Fibroblast of skin of left quadriceps (primary cell): ENCODE measurements at regions not wholly inside any gene's neighbourhood (a gene's known extent, or its start where the extent isn't known, plus 50 kb on each side); places are given as distances from the start of the nearest gene placed in this dataset.

Experiments
- DNase-seq, 2 experiments: peaks; one replicate each; pipeline ENCODE4 v3.0.0-alpha.2; 2013; ENCODE audit warnings: low read depth in 2 of 2

DNA sequence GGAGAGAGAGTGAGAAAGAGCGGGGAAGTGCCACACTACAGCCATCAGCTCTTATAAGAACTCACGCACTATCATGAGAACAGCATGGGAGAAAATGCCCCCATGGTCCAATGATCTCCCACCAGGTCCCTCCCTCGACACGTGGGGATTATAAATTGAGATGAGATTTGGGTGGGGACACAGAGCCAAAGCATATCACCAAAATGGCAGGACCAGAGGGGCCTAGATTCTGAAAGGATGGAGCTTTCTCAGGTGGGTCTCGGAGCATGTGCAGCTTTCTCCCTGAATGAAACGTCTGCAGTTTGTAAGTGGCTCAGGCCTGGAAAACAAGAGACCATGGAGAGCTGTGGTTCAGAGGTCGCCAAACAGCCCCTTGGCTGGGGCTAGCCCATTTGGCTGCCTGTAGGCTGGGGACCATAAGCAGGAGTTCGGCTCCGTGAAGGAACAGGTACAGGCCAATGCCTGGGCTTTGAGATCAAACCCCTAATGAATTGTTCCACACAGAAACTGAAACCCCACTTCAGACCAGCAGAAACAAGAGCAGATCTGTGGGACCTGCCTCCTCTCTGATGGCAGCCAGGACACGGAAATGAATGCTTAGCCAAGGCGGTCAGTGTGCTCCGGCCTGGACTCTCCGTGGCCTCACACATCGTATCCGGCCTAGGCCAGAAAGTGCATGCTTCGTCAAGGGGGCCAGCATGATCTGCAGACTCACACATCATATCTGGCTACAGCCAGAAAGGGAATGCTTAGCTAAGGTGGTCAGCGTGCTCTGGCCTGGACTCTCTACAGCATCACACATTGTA lies 111.2 kb upstream of the TMEM18 start:
- DNase-seq, result no peak

DNA sequence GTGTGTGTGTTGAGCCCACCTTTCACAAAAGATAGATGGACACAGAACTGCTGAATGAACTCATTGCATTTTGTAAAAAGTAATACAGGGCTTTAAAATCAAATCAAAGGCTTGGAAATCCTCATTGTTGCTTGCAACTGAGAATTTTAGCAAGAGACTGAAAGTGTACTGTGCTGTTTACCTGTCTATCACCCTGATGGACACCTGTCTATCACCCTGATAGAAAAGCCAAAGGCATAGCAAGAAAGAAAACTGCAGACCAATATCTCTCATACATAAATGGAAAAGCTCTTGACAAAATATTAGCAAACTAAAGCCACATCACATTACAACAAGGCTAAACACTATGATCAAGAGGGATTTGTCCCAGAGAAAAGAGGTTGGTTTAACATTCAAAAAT lies 107.5 kb upstream of the TMEM18 start:
- no peak for DNase-seq

- no peak for DNase-seq
Measured at GRCh38 chr2:780581-780980, 103.4 kb upstream of the TMEM18 start.

DNA sequence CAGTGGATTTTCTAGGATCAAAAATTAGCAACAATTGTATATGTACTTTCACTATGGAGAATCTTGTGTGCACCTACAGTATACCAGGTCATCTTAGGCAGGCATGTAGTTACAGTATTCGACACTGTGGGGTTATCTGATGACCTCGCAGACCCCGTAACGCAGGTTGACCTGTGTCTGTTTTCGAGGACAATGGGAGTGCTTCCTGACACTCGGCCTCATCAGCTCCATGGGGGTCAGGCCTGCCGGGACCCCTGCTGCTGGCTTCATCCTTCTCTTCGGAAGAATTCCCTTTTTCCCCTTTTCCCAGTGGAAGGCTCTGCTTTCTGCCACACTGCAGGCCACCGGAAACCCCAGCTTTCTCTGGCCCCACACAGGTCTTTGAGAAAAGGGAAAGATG lies 102.8 kb upstream of the TMEM18 start:
- no peak for DNase-seq

- no peak for DNase-seq
Measured at GRCh38 chr2:778731-779350, 101.6 kb upstream of the TMEM18 start.

GRCh38 chr2:777546-777945 lies 100.3 kb upstream of the TMEM18 start:
- DNase-seq, result no peak

DNA sequence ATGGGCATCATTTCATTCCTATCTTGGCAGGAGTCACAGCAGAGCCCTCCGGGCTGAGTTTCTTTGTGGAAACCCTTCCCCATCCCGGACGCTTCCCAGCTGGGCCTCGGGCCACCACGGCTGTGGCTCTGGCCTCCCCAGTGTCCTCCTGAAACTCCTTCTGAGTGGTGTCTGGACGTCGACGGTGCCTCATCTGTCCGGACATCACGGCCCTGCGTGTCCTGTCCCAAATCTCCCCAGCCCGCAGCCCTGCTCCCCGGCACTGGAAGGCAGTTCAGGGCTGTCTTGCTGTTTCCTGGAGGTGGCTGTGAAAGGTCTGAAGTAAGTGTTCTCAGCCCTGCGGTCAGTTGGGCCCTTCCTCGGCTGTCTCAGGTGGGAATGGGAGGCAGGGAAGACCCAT lies 99.8 kb upstream of the TMEM18 start:
- no peak for DNase-seq

DNA sequence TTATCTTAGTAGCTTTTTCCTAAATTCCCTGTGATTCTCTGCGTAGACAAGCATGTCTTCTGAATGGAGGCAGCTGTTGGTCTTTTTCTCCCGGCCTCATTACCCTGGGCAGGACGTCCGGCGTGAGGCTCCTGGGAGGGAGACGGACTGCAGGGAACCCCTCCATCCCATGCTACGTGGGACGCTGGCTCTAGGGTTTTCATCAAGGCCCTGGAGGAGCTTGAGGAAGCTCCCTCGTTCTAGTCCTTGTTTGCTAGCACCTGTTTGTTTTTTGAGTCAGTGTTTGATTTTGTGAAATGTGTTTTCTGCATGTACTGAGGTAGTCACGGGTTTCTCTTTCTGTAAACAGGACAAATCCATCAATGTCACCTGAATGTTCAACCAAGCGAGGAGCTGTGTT lies 99.3 kb upstream of the TMEM18 start:
- DNase-seq, result no peak

GRCh38 chr2:776038-776437 lies 98.8 kb upstream of the TMEM18 start:
- DNase-seq, result no peak

DNA sequence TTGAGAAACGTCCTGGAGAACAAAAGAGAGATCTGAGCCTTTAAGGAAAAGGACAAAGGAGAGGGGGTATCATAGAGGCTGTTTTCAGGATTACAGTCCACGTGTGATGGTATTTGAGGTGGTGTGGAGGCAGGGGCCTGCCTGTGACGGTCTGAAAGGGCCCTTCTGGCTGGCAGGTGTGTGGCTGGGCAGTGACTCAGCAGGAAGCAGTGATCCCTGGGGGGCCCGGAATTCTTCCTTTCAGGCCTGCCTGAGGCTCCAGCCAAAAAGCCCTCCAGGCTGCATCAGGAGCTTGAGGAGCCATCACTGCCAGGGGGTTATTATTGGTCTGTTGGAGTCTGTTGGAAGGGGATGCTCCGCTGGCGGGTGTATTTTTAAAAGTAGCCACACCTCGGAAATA lies 97.2 kb upstream of the TMEM18 start:
- DNase-seq, result no peak

- no peak for DNase-seq
Measured at GRCh38 chr2:773256-774160, 96.3 kb upstream of the TMEM18 start.

- no peak for DNase-seq
Measured at GRCh38 chr2:771538-771937, 94.3 kb upstream of the TMEM18 start.

DNA sequence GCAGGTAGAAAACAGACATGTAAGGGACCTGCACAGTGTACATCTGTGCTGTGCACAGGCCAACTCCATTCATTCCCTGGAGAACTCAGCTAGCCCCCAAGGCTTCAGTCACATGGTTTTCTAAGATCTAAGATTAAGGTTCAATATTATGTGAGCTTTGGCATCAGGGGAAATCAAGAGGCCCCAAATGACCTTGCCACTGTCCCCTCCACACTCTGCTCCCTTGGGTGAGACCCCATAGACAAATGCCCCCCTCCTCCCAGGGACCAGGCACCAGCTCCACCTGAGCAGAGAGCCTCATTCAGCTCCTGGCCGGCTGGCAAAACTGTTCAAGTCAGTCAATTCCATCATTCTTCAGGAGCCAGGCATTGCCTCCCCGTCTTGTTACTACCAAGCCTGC lies 93.6 kb upstream of the TMEM18 start:
- DNase-seq, result no peak

DNA sequence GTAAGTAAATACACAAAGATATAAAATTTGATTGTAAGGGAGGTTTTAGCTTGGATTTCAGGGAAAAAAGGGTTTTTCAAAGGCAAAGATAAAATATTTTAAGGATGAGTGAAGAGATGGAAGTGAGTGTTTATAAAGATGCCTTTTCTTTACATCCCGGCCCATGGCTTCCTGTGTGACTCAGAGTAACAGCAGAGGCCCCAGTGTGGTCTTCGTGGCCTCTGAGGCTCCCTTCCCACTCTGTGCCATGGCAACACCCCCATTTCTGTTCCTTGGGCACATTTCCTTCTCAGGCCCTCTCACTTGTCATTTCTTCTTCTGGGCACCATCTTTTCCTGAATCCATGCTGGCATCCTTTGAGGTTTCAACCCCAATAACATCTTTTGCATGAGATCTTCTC lies 92.6 kb upstream of the TMEM18 start:
- no peak for DNase-seq

DNA sequence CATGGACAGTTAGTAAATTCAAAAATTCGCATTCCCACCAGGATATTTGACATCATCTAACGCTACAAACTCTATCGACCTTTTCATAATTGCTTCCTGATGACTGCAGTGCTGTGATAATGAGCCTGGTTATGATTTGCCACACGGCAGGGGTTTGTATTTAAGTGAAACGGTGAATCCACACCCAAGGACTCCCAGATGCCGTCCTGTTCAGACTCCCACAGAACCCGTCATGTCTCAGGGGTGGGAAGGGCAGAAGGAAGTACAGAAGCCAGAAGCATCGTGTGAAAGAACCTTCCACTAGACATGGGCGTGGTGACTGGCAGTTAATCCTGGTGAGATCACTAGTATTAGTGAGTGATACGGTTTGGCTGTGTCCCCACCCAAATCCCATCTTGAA lies 91.2 kb upstream of the TMEM18 start:
- DNase-seq, result no peak

GRCh38 chr2:767944-768343 lies 90.7 kb upstream of the TMEM18 start:
- no peak for DNase-seq

DNA sequence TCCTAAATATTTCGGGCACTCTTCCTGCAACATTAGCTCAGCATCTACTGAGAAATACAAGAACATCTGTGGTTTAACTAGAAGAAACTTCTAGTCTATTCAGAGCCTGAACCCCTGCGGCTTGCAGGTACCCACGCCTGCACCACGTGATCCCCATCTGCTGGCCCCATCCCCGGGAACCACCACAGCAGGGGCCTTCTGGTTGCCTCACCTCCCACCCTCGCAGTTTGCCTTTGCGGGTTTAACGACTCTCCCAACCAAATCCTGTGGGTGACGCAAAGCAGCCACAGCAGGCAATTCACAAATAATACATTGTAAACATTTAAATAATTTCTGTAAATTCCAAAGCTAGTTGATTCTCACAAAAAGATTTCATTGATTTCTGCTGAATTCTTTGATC lies 90.2 kb upstream of the TMEM18 start:
- no peak for DNase-seq

GRCh38 chr2:766255-766654 lies 89.0 kb upstream of the TMEM18 start:
- no peak for DNase-seq

GRCh38 chr2:765369-765768 lies 88.2 kb upstream of the TMEM18 start:
- no peak for DNase-seq

DNA sequence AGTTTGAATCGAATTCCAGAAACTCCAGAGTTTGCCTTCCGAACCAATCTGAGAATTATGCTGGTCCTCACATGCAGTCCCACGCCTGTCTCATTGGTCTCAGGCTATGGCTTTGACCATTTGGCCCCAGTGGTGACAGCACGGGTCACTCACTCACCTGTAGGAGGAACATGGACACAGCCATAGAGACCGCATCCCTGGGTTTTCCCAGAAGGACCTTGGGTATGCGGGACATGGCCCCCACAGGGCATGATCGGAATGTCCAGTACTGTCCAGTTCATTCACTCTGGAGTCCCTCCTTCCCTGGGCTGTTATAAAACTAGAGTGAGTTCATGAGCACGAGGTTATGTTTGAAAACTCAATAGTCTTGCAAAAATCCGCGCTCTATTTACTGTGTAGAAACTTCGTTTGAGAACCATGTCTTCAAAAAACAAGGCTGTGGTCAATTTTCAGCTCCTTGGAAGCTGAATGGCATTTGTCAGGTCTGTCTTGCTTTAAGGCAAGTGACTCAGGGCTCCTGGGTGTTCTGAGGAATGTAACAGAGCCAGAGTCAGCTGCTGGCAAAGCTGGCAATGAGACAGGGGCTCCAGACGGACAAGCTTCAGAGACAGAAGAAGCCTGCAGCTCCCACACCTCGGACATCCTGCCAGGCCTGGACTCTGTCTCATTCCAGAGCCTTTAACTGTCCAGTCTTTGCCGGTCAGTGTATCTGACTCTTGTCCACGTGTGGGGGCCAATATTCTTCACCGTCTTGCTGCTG lies 86.7 kb upstream of the TMEM18 start:
- DNase-seq, result no peak

GRCh38 chr2:762646-763045 lies 85.4 kb upstream of the TMEM18 start:
- no peak for DNase-seq

DNA sequence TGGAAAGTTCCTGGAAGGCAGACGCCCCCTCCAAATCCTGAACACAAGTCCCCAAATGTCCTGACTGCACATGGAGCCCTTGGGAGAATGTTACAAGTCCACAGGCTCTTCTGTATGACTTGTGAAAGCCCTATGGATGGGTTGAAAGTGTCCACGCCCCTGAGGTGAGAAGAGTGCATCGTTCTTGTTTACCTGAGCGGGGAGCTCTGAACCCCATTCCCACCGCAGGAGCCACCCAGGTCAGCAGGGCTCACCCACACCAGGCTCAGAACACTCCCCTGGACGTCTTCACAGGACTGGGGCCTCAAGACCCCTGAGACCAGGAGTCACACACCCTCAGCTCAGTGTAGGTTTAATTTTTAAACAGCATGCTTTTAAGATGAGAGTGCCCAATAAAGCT lies 84.2 kb upstream of the TMEM18 start:
- no peak for DNase-seq
